T follicular helper cell (primary cell): ENCODE measurements at regions not wholly inside any gene's neighbourhood (a gene's known extent, or its start where the extent isn't known, plus 50 kb on each side); places are given as distances from the start of the nearest gene placed in this dataset.
"Not testable (repeated sequence)": the region's sequence is repeated elsewhere in the genome, so short reads cannot be mapped to it uniquely, and the experiment has no call there.

ENCODE experiments used
- DNase-seq: peaks from one replicate; pipeline ENCODE4 v3.0.0-alpha.2; 2020; ENCODE audit warnings: low read depth

- no peak for DNase-seq
Measured at GRCh38 chr19:28319227-28319626, 893.7 kb downstream of the UQCRFS1 start.

GRCh38 chr19:28318469-28319179 lies 894.3 kb downstream of the UQCRFS1 start:
- no peak for DNase-seq

- DNase-seq, result no peak
Measured at GRCh38 chr19:28316464-28316863, 896.5 kb downstream of the UQCRFS1 start.

GRCh38 chr19:28314756-28315155 lies 898.2 kb downstream of the UQCRFS1 start:
- no peak for DNase-seq

- DNase-seq, result no peak
Measured at GRCh38 chr19:28314287-28314686, 898.7 kb downstream of the UQCRFS1 start.

- DNase-seq, result no peak
Measured at GRCh38 chr19:28313633-28314032, 899.3 kb downstream of the UQCRFS1 start.

- no peak for DNase-seq
Measured at GRCh38 chr19:28312269-28312668, 900.7 kb downstream of the UQCRFS1 start.

GRCh38 chr19:28310829-28311228 lies 902.1 kb downstream of the UQCRFS1 start:
- DNase-seq, result not testable (repeated sequence)

GRCh38 chr19:28309070-28309469 lies 903.9 kb downstream of the UQCRFS1 start:
- DNase-seq, result no peak

GRCh38 chr19:28307963-28308362 lies 905.0 kb downstream of the UQCRFS1 start:
- no peak for DNase-seq

GRCh38 chr19:28307487-28307886 lies 905.5 kb downstream of the UQCRFS1 start:
- no peak for DNase-seq

GRCh38 chr19:28305513-28305912 lies 907.4 kb downstream of the UQCRFS1 start:
- no peak for DNase-seq

GRCh38 chr19:28303502-28303901 lies 909.4 kb downstream of the UQCRFS1 start:
- DNase-seq, result no peak

GRCh38 chr19:28301961-28302360 lies 911.0 kb downstream of the UQCRFS1 start:
- no peak for DNase-seq

- no peak for DNase-seq
Measured at GRCh38 chr19:28301463-28301862, 911.5 kb downstream of the UQCRFS1 start.

GRCh38 chr19:28299649-28300048 lies 913.3 kb downstream of the UQCRFS1 start:
- no peak for DNase-seq

GRCh38 chr19:28297586-28298157 lies 915.3 kb downstream of the UQCRFS1 start:
- no peak for DNase-seq

- DNase-seq, result no peak
Measured at GRCh38 chr19:28297036-28297435, 915.9 kb downstream of the UQCRFS1 start.

GRCh38 chr19:28296506-28296905 lies 916.4 kb downstream of the UQCRFS1 start:
- DNase-seq, result no peak

GRCh38 chr19:28294975-28295374 lies 918.0 kb downstream of the UQCRFS1 start:
- not testable (repeated sequence) for DNase-seq

- DNase-seq, result no peak
Measured at GRCh38 chr19:28294395-28294794, 918.6 kb downstream of the UQCRFS1 start.

GRCh38 chr19:28293685-28294084 lies 919.3 kb downstream of the UQCRFS1 start:
- DNase-seq, result no peak

GRCh38 chr19:28292822-28293500 lies 920.0 kb downstream of the UQCRFS1 start:
- DNase-seq, result no peak
